Activated CD4-positive, alpha-beta memory T cell treated with anti-CD3 and anti-CD28 coated beads for 36 hours (primary cell): ENCODE measurements at regions not wholly inside any gene's neighbourhood (a gene's known extent, or its start where the extent isn't known, plus 50 kb on each side); places are given as distances from the start of the nearest gene placed in this dataset.

ENCODE experiments used
- CTCF ChIA-PET: fragments of 350-600 bp; sonication (Branson Sonifier 250); formaldehyde crosslinking; loops from one replicate; lab custom pipeline; 2021; ENCODE audit warnings: antibody characterized with exemption, inconsistent platforms; lab: Charles Lee
- POLR2A ChIA-PET: fragments of 350-600 bp; sonication (Branson Sonifier 250); formaldehyde crosslinking; loops from one replicate; lab custom pipeline; 2021; ENCODE audit warnings: antibody characterized with exemption; lab: Charles Lee
- DNase-seq: peaks from one replicate; pipeline ENCODE4 v3.0.0-alpha.2; 2020
- H3K27ac Mint-ChIP-seq: one replicate; pipeline ENCODE4 v1.8.0; 2021; ENCODE audit warnings: mixed read lengths
- H3K27me3 Mint-ChIP-seq: one replicate; pipeline ENCODE4 v1.8.0; 2021; ENCODE audit warnings: mixed read lengths
- H3K36me3 Mint-ChIP-seq: one replicate; pipeline ENCODE4 v1.8.0; 2021; ENCODE audit warnings: mixed read lengths
- H3K4me1 Mint-ChIP-seq: one replicate; pipeline ENCODE4 v1.8.0; 2021; ENCODE audit warnings: low read depth, mixed read lengths
- H3K4me3 Mint-ChIP-seq: one replicate; pipeline ENCODE4 v1.8.0; 2021; ENCODE audit warnings: mild to moderate bottlenecking, mixed read lengths
- H3K9me3 Mint-ChIP-seq: one replicate; pipeline ENCODE4 v1.8.0; 2021; ENCODE audit warnings: mixed read lengths
- intact Hi-C: fragments of 100-400 bp; cut with micrococcal nuclease; formaldehyde crosslinking; loops from one replicate; pipeline ENCODE4 v1.15.1; 2023

GRCh38 chr12:69106482-69107118, 132.8 kb upstream of the CPSF6 start:
- DNase-seq: no peak
- POLR2A ChIA-PET: no interaction called here
- Mint-ChIP-seq H3K9me3 (no peaks in the 10 kb centered on the region), H3K4me3 (no peak overlapping the region), H3K4me1 (no peaks in the 10 kb centered on the region), H3K27ac (no peak overlapping the region), H3K36me3 (no peaks in the 10 kb centered on the region), H3K27me3 (no peaks in the 10 kb centered on the region)
- CTCF ChIA-PET: no interaction called here
- intact Hi-C loops: no loop called here

- Mint-ChIP-seq H3K4me1 (no peaks in the 10 kb centered on the region), H3K36me3 (no peaks in the 10 kb centered on the region), H3K27me3 (no peaks in the 10 kb centered on the region), H3K27ac (no peak overlapping the region), H3K9me3 (no peaks in the 10 kb centered on the region), H3K4me3 (no peak overlapping the region)
- ChIA-PET POLR2A (no interaction called here), CTCF (no interaction called here)
- intact Hi-C loops: no loop called here
- no peak for DNase-seq
These were observed 131.8 kb upstream of the CPSF6 start for GRCh38 chr12:69107541-69107940.

GRCh38 chr12:69108037-69108436, 131.3 kb upstream of the CPSF6 start:
- no peaks in the 10 kb centered on the region for H3K4me1 Mint-ChIP-seq
- CTCF ChIA-PET: no interaction called here

DNA sequence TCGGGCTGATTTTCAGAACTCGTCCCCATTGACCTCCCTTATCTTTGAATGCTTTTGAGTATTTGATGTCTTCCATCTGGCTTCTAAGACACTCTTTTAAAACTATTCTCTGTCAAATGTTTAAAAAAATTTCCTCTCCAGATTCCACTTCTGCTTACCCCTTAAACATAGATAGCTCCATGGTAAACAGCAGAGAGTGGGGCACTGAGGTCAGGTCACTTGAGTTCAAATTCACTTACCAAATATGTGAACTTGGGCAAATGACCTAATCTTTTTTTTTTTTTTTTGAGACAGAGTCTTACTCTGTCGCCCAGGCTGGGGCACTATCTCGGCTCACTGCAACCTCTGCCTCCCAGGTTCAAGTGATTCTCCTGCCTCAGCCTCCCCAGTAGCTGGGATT, 126.8 kb upstream of the CPSF6 start:
- Mint-ChIP-seq H3K27ac (no peak overlapping the region), H3K9me3 (no peaks in the 10 kb centered on the region), H3K4me3 (no peak overlapping the region), H3K36me3 (no peaks in the 10 kb centered on the region), H3K4me1 (no peaks in the 10 kb centered on the region), H3K27me3 (no peaks in the 10 kb centered on the region)
- ChIA-PET POLR2A (no interaction called here), CTCF (no interaction called here)
- DNase-seq: no peak
- intact Hi-C loops: no loop called here

More at GRCh38 chr12:69108037-69108436, 131.3 kb upstream of the CPSF6 start:
- intact Hi-C loops: no loop called here
- POLR2A ChIA-PET: no interaction called here
- H3K4me3 Mint-ChIP-seq: no peak overlapping the region
- no peaks in the 10 kb centered on the region for H3K36me3 Mint-ChIP-seq
- no peak for DNase-seq
- H3K27me3 Mint-ChIP-seq: no peaks in the 10 kb centered on the region
- H3K9me3 Mint-ChIP-seq: no peaks in the 10 kb centered on the region
- H3K27ac Mint-ChIP-seq: no peak overlapping the region

DNA sequence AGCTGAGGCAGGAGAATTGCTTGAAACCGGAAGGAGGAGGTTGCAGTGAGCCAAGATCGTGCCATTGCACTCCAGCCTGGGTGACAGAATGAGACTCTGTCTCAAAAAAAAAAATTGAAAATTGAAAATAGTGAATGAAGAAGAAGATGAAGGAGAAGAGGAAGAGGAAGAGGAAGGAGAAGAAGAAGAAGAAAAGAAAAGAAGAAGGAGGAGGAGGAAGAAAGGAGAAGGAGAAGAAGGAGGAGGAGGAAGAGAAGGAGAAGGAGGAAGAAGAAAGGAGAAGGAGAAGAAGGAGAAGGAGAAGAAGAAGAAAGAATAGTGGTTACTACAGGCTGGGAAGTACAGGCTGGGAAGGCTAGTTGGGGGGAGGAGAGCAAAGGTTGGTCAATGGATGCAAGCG, 124.3 kb upstream of the CPSF6 start:
- Mint-ChIP-seq H3K27me3 (no peaks in the 10 kb centered on the region), H3K4me3 (no peak overlapping the region), H3K9me3 (no peaks in the 10 kb centered on the region), H3K36me3 (no peaks in the 10 kb centered on the region), H3K27ac (no peak overlapping the region), H3K4me1 (no peaks in the 10 kb centered on the region)
- ChIA-PET CTCF (no interaction called here), POLR2A (no interaction called here)
- intact Hi-C loops: no loop called here
- no peak for DNase-seq

DNA sequence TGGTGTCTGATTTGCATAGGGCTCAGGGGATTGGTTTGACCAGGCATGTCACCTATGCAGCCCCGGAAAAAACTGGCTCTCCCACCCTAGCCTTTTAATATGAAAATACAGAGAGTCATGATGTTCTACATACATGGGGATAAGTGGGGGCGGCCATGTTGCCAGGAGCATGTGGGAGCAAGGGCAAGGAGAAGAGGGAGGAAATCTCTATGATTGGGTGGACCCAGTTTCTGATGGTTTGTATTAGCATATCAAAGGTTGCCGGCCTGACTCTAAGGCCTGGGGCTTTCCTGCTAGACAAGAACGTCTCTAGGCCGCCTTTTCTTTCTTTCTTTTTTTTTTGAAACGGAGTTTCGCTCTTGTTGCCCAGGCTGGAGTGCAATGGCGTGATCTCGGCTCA, 123.4 kb upstream of the CPSF6 start:
- no peak overlapping the region for H3K27ac Mint-ChIP-seq

DNA sequence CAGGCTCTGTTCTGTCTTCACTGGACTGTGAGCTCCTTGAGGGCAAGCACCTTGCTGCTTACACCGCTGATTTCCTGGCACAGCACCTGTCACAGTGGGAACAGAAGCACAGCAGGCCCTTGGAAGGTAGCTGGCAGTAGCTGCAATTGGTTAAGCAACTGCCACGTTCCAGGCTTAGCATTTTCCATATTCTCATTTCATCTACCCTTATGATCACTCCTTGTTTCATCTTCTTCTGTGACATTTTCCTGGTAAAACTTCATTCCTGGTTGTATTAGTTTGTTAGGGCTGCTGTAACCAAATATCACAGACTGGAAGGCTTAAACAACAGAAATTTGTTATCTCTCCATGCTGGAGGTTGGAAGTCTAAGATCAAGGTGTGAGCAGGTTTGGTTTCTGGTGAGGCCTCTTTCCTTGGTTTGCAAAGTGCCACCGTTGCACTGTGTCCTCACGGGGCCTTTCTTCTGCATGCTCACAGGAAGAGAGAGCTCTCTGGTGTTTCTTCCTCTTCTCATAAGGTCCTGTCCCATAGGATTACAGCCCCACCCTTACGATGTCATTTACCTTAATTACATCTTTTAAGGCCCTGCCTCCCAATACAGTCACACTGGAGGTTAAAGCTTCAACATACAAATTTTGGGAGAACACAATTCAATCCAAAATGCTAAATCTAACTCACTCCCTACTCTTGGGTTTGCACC, 121.7 kb upstream of the CPSF6 start:
- intact Hi-C loops: no loop called here
- H3K36me3 Mint-ChIP-seq: no peaks in the 10 kb centered on the region
- no peak for DNase-seq
- CTCF ChIA-PET: no interaction called here
- H3K27ac Mint-ChIP-seq: no peak overlapping the region
- POLR2A ChIA-PET: no interaction called here
- no peaks in the 10 kb centered on the region for H3K9me3 Mint-ChIP-seq
- no peaks in the 10 kb centered on the region for H3K4me1 Mint-ChIP-seq
- no peaks in the 10 kb centered on the region for H3K27me3 Mint-ChIP-seq
- no peak overlapping the region for H3K4me3 Mint-ChIP-seq

More for the DNA sequence above, 123.4 kb upstream of the CPSF6 start:
- Mint-ChIP-seq H3K36me3 (no peaks in the 10 kb centered on the region), H3K4me3 (no peak overlapping the region), H3K27me3 (no peaks in the 10 kb centered on the region), H3K4me1 (no peaks in the 10 kb centered on the region), H3K9me3 (no peaks in the 10 kb centered on the region)
- no peak for DNase-seq
- CTCF ChIA-PET: no interaction called here
- POLR2A ChIA-PET: no interaction called here
- intact Hi-C loops: no loop called here

- DNase-seq: no peak
- intact Hi-C loops: no loop called here
- CTCF ChIA-PET: interaction anchor here (0.5 to 1.0 kb wide), 2 partner anchors 36 to 452 kb away, joined by 3 read pairs; no protein-coding TSS in a partner anchor
- no peaks in the 10 kb centered on the region for H3K27me3 Mint-ChIP-seq
- H3K27ac Mint-ChIP-seq: no peak overlapping the region
- H3K4me1 Mint-ChIP-seq: no peaks in the 10 kb centered on the region
- no peaks in the 10 kb centered on the region for H3K36me3 Mint-ChIP-seq
- no peaks in the 10 kb centered on the region for H3K9me3 Mint-ChIP-seq
- no peak overlapping the region for H3K4me3 Mint-ChIP-seq
- POLR2A ChIA-PET: no interaction called here
These were observed 120.9 kb upstream of the CPSF6 start for GRCh38 chr12:69118516-69118915.

DNA sequence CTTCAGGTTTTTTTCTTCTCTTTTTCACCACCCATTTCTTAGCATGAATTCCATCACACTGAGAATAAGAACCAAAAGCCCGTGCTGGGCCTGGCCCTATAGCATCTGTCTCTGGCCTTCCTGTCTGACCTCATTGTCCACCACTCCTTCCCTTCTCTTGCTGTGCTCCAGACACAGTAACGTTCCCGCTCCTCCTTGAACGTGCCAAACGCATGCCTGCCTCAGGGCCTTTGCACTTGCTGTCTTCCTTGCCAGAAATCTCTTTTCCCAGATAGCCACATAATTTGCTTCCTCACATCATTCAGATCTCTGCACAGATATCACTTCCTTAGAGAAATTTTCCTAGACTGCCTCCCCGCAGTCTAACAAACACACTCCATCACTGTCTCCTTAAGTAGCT, 119.6 kb upstream of the CPSF6 start:
- intact Hi-C loops: no loop called here
- CTCF ChIA-PET: interaction anchor here (1.2 kb wide), 1 partner anchor 50 kb away, joined by 3 read pairs; no protein-coding TSS in a partner anchor
- H3K27me3 Mint-ChIP-seq: no peaks in the 10 kb centered on the region

GRCh38 chr12:69120354-69120753, 119.0 kb upstream of the CPSF6 start:
- Mint-ChIP-seq H3K27ac (no peak overlapping the region), H3K36me3 (no peaks in the 10 kb centered on the region), H3K9me3 (no peaks in the 10 kb centered on the region), H3K4me1 (no peaks in the 10 kb centered on the region), H3K27me3 (no peaks in the 10 kb centered on the region), H3K4me3 (no peak overlapping the region)
- CTCF ChIA-PET: no interaction called here
- POLR2A ChIA-PET: no interaction called here
- intact Hi-C loops: no loop called here
- DNase-seq: no peak

More for the DNA sequence above, 119.6 kb upstream of the CPSF6 start:
- H3K9me3 Mint-ChIP-seq: no peaks in the 10 kb centered on the region
- DNase-seq: no peak
- no peak overlapping the region for H3K27ac Mint-ChIP-seq
- no peaks in the 10 kb centered on the region for H3K36me3 Mint-ChIP-seq
- POLR2A ChIA-PET: no interaction called here
- no peaks in the 10 kb centered on the region for H3K4me1 Mint-ChIP-seq
- H3K4me3 Mint-ChIP-seq: no peak overlapping the region

DNA sequence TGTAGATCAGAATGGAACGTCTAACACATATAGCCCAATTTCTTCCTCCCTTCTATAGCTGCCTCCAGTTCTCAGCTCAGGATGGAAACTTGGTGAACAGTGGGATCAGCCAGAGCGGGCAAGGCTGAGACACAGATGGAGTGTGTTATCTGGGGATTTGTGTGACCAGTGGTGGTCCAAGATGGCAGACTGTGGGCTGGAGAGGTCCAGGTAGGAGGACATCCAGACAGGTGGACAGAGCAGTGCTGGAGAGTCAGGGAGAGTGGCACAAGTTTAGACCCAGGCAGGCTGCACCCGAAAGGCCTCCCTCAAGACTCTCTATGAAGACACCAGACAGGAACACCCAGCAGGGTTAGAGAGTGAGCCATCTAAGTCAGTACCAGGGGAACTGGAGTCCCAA, 116.1 kb upstream of the CPSF6 start:
- Mint-ChIP-seq H3K4me1 (no peaks in the 10 kb centered on the region), H3K4me3 (no peak overlapping the region), H3K27me3 (no peaks in the 10 kb centered on the region), H3K36me3 (no peaks in the 10 kb centered on the region), H3K27ac (no peak overlapping the region), H3K9me3 (no peaks in the 10 kb centered on the region)
- intact Hi-C loops: no loop called here
- no peak for DNase-seq
- POLR2A ChIA-PET: no interaction called here
- CTCF ChIA-PET: no interaction called here

GRCh38 chr12:69123919-69124638, 115.3 kb upstream of the CPSF6 start:
- no peaks in the 10 kb centered on the region for H3K27me3 Mint-ChIP-seq
- no peak overlapping the region for H3K27ac Mint-ChIP-seq
- CTCF ChIA-PET: no interaction called here
- no peaks in the 10 kb centered on the region for H3K36me3 Mint-ChIP-seq
- POLR2A ChIA-PET: no interaction called here
- intact Hi-C loops: no loop called here
- H3K9me3 Mint-ChIP-seq: no peaks in the 10 kb centered on the region
- H3K4me1 Mint-ChIP-seq: no peaks in the 10 kb centered on the region
- no peak overlapping the region for H3K4me3 Mint-ChIP-seq
- DNase-seq: no peak
